Smooth muscle cell (in vitro differentiated cells): ENCODE measurements at regions not wholly inside any gene's neighbourhood (a gene's known extent, or its start where the extent isn't known, plus 50 kb on each side); places are given as distances from the start of the nearest gene placed in this dataset.

Source experiments
- DNase-seq: peaks from one replicate; lab custom pipeline; 2025; ENCODE audit not compliant: unreplicated experiment; lab: John Stamatoyannopoulos, UW
- H2AFZ ChIP-seq: fragments of 200-600 bp; sonication (generic); 2 replicates; pipeline ENCODE4 v1.6.0; 2016; ENCODE audit warnings: antibody characterized with exemption, low read depth, mild to moderate bottlenecking
- H3F3A ChIP-seq: fragments of 200-600 bp; sonication (generic); 2 replicates; pipeline ENCODE4 v1.6.0; 2017; ENCODE audit warnings: antibody characterized with exemption, low read depth
- H3K27ac ChIP-seq: fragments of 200-600 bp; sonication (generic); 2 replicates; pipeline ENCODE4 v1.5.1; 2016; ENCODE audit warnings: low read depth, mild to moderate bottlenecking
- H3K27me3 ChIP-seq: fragments of 200-600 bp; sonication (generic); 2 replicates; pipeline ENCODE4 v1.6.1; 2016; ENCODE audit warnings: low read depth, mild to moderate bottlenecking
- H3K36me3 ChIP-seq: fragments of 200-600 bp; sonication (generic); 2 replicates; pipeline ENCODE4 v1.5.1; 2016; ENCODE audit warnings: low read depth
- H3K4me1 ChIP-seq: fragments of 200-600 bp; sonication (generic); 2 replicates; pipeline ENCODE4 v1.5.1; 2016; ENCODE audit warnings: low read depth
- H3K4me2 ChIP-seq: fragments of 200-600 bp; sonication (generic); 2 replicates; pipeline ENCODE4 v1.6.0; 2016; ENCODE audit warnings: mild to moderate bottlenecking
- H3K4me3 ChIP-seq: fragments of 200-600 bp; sonication (generic); 2 replicates; pipeline ENCODE4 v1.5.1; 2016; ENCODE audit warnings: mild to moderate bottlenecking
- H3K79me2 ChIP-seq: fragments of 200-600 bp; sonication (generic); 2 replicates; pipeline ENCODE4 v1.6.0; 2016; ENCODE audit warnings: low read depth, mild to moderate bottlenecking
- H3K9ac ChIP-seq: fragments of 200-600 bp; sonication (generic); 2 replicates; pipeline ENCODE4 v1.6.0; 2016; ENCODE audit warnings: low read depth
- H3K9me3 ChIP-seq: fragments of 200-600 bp; sonication (generic); replicated peaks from 2 replicates; pipeline ENCODE4 v1.5.1; 2016; ENCODE audit warnings: low read depth
- H4K20me1 ChIP-seq: fragments of 200-600 bp; sonication (generic); 2 replicates; pipeline ENCODE4 v1.6.0; 2016; ENCODE audit warnings: low read depth
- WGBS: methylation state at CpG from one replicate; pipeline ENCODE4 v1.1.7; 2016; ENCODE audit warnings: low lambda C conversion rate; 5-methylcytosine and 5-hydroxymethylcytosine counted together
- TF ChIP-seq, protein P1 (sequence below): fragments of 200-600 bp; sonication (generic); IDR thresholded peaks from 2 replicates; pipeline ENCODE4 v1.5.1; 2017; ENCODE audit warnings: borderline replicate concordance, mild to moderate bottlenecking, antibody characterized with exemption; ENCODE audit not compliant: insufficient read depth, poor library complexity, severe bottlenecking

DNA sequence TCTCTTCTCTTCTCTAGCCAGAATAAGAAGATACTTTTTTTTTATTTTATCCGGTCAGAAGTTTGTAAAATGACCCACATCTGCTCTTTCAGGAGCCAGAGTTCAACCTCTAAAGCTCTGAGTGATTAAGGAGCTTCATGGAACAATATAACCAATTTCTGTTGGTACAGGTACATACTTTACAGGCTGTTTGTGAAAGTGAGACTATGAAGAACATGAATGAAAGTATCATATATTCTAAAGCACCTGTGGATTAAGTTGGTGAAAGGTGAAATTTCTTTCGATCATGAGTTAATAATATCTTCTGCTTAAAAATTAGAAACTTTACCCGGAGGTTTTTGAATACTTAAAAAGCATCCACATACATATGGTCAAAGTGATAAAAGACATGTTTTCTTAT, 65.2 kb downstream of the DMRT2 start:
- Histone ChIP-seq H3F3A (no peaks in the 10 kb centered on the region), H3K27ac (no peak overlapping the region), H3K9ac (no peak overlapping the region), H3K9me3 (peaks cover 12% of the 10 kb centered on the region), H3K79me2 (no peaks in the 10 kb centered on the region), H2AFZ (no peak overlapping the region), H3K36me3 (no peaks in the 10 kb centered on the region), H3K4me1 (no peaks in the 10 kb centered on the region), H3K4me3 (no peak overlapping the region), H3K4me2 (no peak overlapping the region), H3K27me3 (no peaks in the 10 kb centered on the region), H4K20me1 (no peaks in the 10 kb centered on the region)
- 60% methylated on average over 3 of the region's 3 CpGs for WGBS
- TF ChIP-seq, protein P1, sequence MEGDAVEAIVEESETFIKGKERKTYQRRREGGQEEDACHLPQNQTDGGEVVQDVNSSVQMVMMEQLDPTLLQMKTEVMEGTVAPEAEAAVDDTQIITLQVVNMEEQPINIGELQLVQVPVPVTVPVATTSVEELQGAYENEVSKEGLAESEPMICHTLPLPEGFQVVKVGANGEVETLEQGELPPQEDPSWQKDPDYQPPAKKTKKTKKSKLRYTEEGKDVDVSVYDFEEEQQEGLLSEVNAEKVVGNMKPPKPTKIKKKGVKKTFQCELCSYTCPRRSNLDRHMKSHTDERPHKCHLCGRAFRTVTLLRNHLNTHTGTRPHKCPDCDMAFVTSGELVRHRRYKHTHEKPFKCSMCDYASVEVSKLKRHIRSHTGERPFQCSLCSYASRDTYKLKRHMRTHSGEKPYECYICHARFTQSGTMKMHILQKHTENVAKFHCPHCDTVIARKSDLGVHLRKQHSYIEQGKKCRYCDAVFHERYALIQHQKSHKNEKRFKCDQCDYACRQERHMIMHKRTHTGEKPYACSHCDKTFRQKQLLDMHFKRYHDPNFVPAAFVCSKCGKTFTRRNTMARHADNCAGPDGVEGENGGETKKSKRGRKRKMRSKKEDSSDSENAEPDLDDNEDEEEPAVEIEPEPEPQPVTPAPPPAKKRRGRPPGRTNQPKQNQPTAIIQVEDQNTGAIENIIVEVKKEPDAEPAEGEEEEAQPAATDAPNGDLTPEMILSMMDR = no peak
- no peak for DNase-seq

DNA sequence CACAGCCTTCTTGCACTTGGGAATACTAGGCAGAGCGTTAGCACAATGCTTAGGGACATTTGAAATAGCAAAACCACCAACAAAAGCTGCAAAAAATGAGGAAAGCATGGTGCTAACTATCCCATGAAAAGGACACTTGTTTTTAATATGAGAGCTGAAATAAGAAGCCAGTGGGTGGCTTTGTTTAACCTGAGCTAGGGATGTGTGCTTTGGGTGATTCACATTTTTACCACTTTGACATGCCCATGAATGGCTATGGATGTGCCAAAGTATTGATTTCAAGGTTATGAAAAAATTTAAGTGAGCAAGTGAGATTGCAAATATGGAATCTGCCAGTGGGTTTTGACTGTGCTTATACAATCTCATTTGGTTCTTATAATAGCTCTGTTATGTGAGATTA, 67.3 kb downstream of the DMRT2 start:
- no peaks in the 10 kb centered on the region for H4K20me1 ChIP-seq
- H3K27me3 ChIP-seq = no peaks in the 10 kb centered on the region
- TF ChIP-seq, protein P1 = no peak
- H3K9me3 ChIP-seq = peaks cover 9% of the 10 kb centered on the region
- no peaks in the 10 kb centered on the region for H3K79me2 ChIP-seq
- H3K9ac ChIP-seq = no peak overlapping the region
- H2AFZ ChIP-seq = no peak overlapping the region
- 12% methylated on average over 1 of the region's 1 CpG for WGBS
- H3K4me1 ChIP-seq = no peaks in the 10 kb centered on the region
- no peak overlapping the region for H3K4me3 ChIP-seq
- H3K36me3 ChIP-seq = no peaks in the 10 kb centered on the region
- no peak for DNase-seq
- no peak overlapping the region for H3K4me2 ChIP-seq
- no peak overlapping the region for H3K27ac ChIP-seq
- H3F3A ChIP-seq = no peaks in the 10 kb centered on the region

DNA sequence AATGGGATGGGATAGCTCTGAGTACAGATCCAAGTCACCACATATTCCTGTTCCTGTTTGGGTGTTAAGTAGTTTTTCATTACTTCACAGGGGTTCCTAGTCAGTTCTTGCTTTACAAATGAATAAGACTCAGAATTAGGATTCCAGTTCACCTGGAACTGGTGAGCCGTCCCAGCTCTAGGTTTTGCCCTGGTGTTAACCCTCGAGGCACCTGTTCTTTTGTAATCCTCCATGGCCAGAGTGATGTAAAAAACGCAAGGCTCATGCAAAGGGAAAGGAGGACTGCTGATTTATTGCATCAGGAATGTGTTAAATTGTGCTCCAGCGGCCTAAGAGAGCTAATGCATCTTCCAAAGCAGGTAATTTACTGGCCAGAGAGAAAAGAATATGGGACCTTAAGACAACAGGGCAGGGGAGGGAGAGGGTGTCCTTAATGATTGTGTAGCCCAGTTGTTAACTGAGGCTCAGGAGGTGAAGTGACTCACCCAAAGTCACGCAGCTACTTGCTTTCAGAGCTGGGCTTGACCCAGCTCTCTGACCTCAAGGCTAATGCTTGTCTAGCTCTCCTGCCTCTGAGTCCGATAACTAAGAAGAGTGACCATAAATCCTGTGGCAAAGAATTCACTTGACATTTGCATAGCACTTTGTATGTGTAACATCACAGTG, 70.5 kb downstream of the DMRT2 start:
- Histone ChIP-seq H3K9me3 (peaks cover 9% of the 10 kb centered on the region), H3K79me2 (no peaks in the 10 kb centered on the region), H3K4me1 (no peaks in the 10 kb centered on the region), H3K27ac (no peak overlapping the region), H3K4me2 (no peak overlapping the region), H3K27me3 (no peaks in the 10 kb centered on the region), H3K4me3 (no peak overlapping the region), H3K9ac (no peak overlapping the region), H4K20me1 (no peaks in the 10 kb centered on the region), H2AFZ (no peak overlapping the region), H3F3A (no peaks in the 10 kb centered on the region), H3K36me3 (no peaks in the 10 kb centered on the region)
- TF ChIP-seq, protein P1 = no peak
- WGBS = 41% methylated on average over 6 of the region's 6 CpGs
- no peak for DNase-seq

DNA sequence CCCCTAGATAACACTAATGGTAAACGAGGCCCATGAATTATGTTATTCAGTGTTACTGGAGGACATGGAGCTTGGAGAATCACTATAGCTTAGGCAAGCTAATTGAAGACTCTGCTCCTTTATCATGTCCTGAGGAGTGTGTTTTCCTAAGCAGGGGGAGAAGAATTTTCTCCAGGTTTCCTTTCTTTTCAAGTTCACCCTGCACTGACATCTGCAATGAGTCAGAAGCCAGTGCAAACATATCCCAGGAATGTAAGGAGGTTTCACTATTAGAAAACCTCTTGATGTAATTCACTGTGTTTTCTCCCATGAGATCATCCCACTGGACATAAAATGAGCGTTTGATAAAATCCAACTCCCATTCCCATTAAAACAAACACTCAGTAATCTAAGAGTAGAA, 75.6 kb downstream of the DMRT2 start:
- no peaks in the 10 kb centered on the region for H3K79me2 ChIP-seq

More for the DNA sequence above, 75.6 kb downstream of the DMRT2 start:
- Histone ChIP-seq H2AFZ (no peak overlapping the region), H3K27ac (no peak overlapping the region), H3K27me3 (no peaks in the 10 kb centered on the region), H3K36me3 (no peaks in the 10 kb centered on the region), H3K4me3 (no peak overlapping the region), H3K9ac (no peak overlapping the region), H3F3A (no peaks in the 10 kb centered on the region), H3K4me2 (no peak overlapping the region), H4K20me1 (no peaks in the 10 kb centered on the region), H3K9me3 (peaks cover 10% of the 10 kb centered on the region), H3K4me1 (no peaks in the 10 kb centered on the region)
- DNase-seq = no peak
- 53% methylated on average over 2 of the region's 2 CpGs for WGBS
- TF ChIP-seq, protein P1 = no peak
